Fibroblast of lung (primary cell): ENCODE measurements at regions not wholly inside any gene's neighbourhood (a gene's known extent, or its start where the extent isn't known, plus 50 kb on each side); places are given as distances from the start of the nearest gene placed in this dataset.

Experiments
- CTCF ChIP-seq, 2 donors: IDR thresholded peaks in 1 of 2; conservative IDR thresholded peaks in 1 of 2; 1 replicate in 1 of 2; 2 replicates in 1 of 2; pipeline ENCODE4 v1.5.1; 2011 to 2012; ENCODE audit warnings: low read length in 2 of 2, control low read depth in 1 of 2, inconsistent platforms in 1 of 2, low read depth in 1 of 2, mild to moderate bottlenecking in 1 of 2
- EZH2 ChIP-seq: IDR thresholded peaks from 2 replicates; pipeline ENCODE4 v1.5.1; 2012; ENCODE audit warnings: low read length, control low read depth, mild to moderate bottlenecking; ENCODE audit errors: missing control alignments

GRCh38 chr1:94651076-94651475 lies 109.5 kb upstream of the F3 start:
- no peak for TF ChIP-seq CTCF (conservative IDR thresholded peaks at IDR 0.05 in 1 of 2, IDR thresholded peaks at IDR 0.05 in 1 of 2; ENCODE audit: low read depth in 1 of 2, low read length in 2 of 2)
- no peak for TF ChIP-seq EZH2
